ENCODE measurements at regions not wholly inside any gene's neighbourhood (a gene's known extent, or its start where the extent isn't known, plus 50 kb on each side); places are given as distances from the start of the nearest gene placed in this dataset.

- DNase-seq (ENCODE audit: low read depth in 2 of 2): no peak
- no peak overlapping the region for H3K4me3 ChIP-seq (replicated peaks in 1 of 2; ENCODE audit: low read depth in 2 of 2, low read length in 2 of 2)
- no peak for TF ChIP-seq CTCF (IDR thresholded peaks at IDR 0.05; ENCODE audit: low read depth, low read length)
Measured at GRCh38 chr18:75829091-75829490, 401.6 kb upstream of the SMIM21 start.

- no peak for TF ChIP-seq CTCF (IDR thresholded peaks at IDR 0.05; ENCODE audit: low read depth, low read length)
- H3K4me3 ChIP-seq (replicated peaks in 1 of 2; ENCODE audit: low read depth in 2 of 2, low read length in 2 of 2): no peak overlapping the region
- DNase-seq (ENCODE audit: low read depth in 2 of 2): no peak
Measured at GRCh38 chr18:75828379-75828778, 400.9 kb upstream of the SMIM21 start.

DNA sequence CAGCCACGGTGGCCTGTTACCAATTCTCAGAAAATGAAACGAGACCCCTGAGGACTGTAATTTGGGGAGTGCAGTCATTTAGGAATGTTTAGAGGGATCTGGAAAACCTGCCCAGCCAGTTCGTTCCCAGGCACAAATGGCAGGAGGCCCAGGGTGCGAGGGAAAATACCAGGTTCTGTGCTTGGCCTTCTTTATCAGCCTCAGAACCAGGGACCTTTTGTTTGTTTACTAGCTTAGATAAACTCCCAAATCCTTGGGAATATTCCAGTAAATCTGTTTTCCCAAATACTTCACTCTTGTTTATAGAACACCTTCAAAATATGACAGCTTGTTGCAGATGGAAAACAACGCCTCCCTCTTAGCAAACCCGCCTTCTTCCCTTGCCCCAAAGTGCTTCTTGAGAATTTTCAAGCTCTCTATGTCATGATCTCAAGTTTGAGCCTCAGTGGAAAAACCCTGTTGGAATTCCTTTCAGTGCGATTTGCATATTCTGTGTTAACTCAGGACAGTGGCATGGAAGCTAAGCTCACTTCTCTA is 400.3 kb upstream of the SMIM21 start:
- no peak overlapping the region for H3K4me3 ChIP-seq (replicated peaks in 1 of 2; ENCODE audit: low read depth in 2 of 2, low read length in 2 of 2)
- DNase-seq (ENCODE audit: low read depth in 2 of 2): no peak
- TF ChIP-seq CTCF (IDR thresholded peaks at IDR 0.05; ENCODE audit: low read depth, low read length): no peak

- DNase-seq (ENCODE audit: low read depth in 2 of 2): no peak
- TF ChIP-seq CTCF (IDR thresholded peaks at IDR 0.05; ENCODE audit: low read depth, low read length): no peak
- no peak overlapping the region for H3K4me3 ChIP-seq (replicated peaks in 1 of 2; ENCODE audit: low read depth in 2 of 2, low read length in 2 of 2)
Measured at GRCh38 chr18:75824661-75825060, 397.2 kb upstream of the SMIM21 start.

- DNase-seq (ENCODE audit: low read depth in 2 of 2): no peak
- H3K4me3 ChIP-seq (replicated peaks in 1 of 2; ENCODE audit: low read depth in 2 of 2, low read length in 2 of 2): no peak overlapping the region
- no peak for TF ChIP-seq CTCF (IDR thresholded peaks at IDR 0.05; ENCODE audit: low read depth, low read length)
Measured at GRCh38 chr18:75823471-75823870, 396.0 kb upstream of the SMIM21 start.

DNA sequence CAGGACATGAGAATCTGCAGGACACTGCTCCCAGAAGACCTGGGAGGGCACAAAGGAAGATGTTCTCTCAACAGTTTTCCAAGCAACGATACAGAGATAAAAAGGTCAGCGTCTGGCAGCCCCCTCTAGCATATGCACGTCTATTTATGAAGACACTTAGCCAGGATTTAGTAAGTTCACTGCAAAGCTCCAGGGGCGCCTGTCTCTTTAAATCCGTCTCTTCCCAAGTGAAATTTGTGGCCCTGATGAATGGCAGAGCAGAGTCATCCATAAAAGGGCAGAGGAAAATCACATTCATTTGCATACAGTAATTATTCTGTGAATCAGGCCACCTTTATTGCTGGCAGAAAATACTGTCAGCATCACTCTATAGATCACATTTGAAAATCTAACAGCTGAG is 390.9 kb upstream of the SMIM21 start:
- no peak for DNase-seq (ENCODE audit: low read depth in 2 of 2)
- H3K4me3 ChIP-seq (replicated peaks in 1 of 2; ENCODE audit: low read depth in 2 of 2, low read length in 2 of 2): no peak overlapping the region
- no peak for TF ChIP-seq CTCF (IDR thresholded peaks at IDR 0.05; ENCODE audit: low read depth, low read length)

- TF ChIP-seq CTCF (IDR thresholded peaks at IDR 0.05; ENCODE audit: low read depth, low read length): no peak
- no peak overlapping the region for H3K4me3 ChIP-seq (replicated peaks in 1 of 2; ENCODE audit: low read depth in 2 of 2, low read length in 2 of 2)
- DNase-seq (ENCODE audit: low read depth in 2 of 2): no peak
Measured at GRCh38 chr18:75815767-75816166, 388.3 kb upstream of the SMIM21 start.
